NCI-H2029 treated with DMSO at 0.1 percent for 48 hours (cell line): ENCODE measurements at regions not wholly inside any gene's neighbourhood (a gene's known extent, or its start where the extent isn't known, plus 50 kb on each side); places are given as distances from the start of the nearest gene placed in this dataset.

Experiments
- DNase-seq: peaks from one replicate; lab custom pipeline; 2025; lab: John Stamatoyannopoulos, UW

- DNase-seq, result no peak
These were observed 269.8 kb upstream of the HDAC4 start for GRCh38 chr2:239670463-239671120.

DNA sequence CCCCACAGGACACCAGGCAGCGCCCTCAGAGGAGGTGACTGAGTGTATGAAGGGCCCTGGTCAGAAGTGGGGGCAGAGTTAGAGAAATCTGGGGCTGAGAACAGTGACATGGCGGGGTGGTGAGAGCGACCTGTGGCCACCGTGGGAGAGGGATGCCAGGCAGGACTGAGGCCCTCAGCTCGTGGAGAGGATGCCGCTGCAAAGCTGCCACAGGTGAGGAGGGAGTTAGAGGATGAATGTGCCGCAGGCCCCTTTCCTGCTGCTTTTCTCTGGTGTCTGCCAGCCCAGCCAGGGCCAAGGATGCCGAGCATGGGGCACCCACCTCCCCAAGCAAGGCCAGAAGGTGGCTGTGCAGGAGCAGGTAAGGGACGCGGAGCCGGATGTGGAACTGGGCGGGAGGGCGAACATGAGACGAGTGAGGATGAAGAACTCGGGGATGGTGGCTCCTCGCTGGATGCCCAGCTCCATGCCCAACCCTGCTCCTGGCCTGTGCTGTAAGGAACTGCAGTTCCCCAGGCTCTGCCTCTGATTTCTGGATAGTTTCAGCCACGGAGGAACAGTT is 269.2 kb upstream of the HDAC4 start:
- no peak for DNase-seq

DNA sequence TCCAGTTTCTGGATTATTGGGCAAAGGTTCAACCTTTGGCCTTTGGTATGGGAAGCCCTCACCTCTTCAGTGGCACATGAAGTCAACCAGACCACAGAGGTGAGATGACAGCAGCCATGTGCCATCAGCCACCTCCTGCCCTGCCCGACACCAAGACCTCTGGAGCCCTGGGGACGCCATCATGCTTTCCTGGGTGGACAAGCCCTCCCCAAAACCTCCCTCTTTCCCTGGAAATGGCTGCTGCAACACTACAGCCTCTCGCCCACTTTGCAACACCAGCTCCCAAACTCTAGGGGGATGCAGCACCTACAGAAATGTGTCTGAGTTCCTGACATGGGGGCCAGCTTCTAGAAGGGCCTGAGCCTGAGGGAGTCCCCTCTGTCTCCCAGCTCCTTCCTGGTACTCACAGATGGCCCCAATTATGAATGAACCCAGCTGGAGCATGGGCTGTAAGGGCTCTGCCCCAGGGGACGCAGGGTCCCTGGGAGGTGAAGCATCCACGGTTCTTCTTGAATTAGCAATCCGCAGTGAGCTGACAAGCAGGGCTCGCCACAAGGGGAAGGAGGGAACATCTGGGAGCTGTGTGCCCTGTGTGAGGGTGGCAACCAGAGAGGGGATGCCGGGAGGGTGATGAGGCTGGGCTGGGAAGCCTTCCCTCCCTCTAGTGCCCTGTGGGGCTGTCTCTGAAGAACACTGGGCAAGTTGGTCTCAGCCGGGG is 268.5 kb upstream of the HDAC4 start:
- DNase-seq, result no peak

GRCh38 chr2:239668651-239669050 is 267.8 kb upstream of the HDAC4 start:
- no peak for DNase-seq

DNA sequence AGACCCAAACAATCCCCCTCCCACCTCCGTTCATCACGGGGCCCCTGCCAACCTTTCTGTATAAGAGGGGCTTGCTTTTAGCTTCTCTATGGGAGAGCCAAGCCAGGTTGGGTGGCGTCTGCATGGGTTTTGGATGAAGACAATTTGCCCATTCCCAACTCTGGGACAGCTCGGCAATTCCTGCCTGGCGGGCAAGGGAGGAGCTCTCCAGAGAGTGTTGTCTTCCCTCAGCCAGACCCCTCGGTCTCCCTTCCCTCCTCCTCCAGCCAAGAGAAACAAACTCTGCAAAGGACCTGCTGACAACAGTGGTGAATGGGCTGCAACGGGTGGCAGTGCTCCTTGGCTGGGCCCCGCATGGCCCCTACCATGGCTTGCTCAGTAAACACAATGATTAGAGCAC is 267.2 kb upstream of the HDAC4 start:
- no peak for DNase-seq

- no peak for DNase-seq
These were observed 266.7 kb upstream of the HDAC4 start for GRCh38 chr2:239667431-239667985.

DNA sequence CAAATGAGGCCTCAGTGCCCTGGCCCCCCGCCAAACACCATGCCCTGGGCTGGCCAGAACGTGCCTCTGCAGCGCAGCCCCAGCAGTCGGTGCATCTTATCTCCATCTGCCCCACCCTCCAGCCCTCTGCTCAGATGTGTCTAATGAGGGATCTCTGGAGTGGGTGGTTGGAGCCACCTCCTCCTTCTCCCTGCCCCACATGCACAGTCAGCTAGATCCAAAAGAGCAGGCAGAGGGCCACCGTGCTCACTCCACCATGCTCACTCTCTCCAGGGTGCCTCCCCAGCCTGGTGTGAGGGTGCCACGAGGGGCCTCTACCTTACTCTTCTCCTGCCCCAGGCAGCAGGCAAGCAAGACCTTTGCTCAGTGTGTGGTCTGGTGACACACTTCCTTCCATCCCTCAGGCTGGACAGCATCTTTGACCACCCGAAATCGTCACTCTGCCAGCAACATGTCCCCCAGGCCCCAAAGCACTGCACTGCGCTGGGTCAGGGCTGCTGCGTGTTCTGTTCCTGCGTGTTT is 266.1 kb upstream of the HDAC4 start:
- no peak for DNase-seq

- DNase-seq, result no peak
These were observed 265.4 kb upstream of the HDAC4 start for GRCh38 chr2:239666053-239666854.

DNA sequence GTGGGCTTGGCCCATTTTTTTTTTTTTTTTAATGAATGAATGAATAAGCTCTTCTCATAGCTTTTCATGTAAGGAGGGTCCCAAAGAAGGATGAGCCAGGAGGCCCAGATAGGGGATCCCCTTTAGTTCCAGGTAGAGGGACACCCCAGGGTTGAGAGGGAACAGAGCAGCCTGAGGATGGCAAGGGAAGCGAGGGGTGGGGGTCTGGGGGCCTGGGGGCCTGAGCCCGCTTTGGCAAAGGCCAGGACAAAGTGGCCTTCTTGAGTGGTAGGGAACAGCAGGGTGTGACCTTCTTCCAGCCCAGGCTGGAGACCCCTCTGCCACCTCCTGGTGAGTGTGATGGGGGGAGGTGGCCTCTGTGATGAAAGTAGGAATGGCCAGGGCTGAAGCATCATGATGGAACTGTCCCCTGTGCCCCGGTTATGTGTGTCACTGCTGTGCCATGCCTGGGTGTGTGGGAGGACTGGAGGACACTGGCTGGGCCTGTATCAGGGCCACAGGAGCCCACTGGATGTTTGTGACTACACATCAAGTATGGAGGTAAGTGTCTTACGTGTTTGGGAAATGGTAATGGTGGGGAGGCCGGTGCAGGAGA is 263.5 kb upstream of the HDAC4 start:
- no peak for DNase-seq

DNA sequence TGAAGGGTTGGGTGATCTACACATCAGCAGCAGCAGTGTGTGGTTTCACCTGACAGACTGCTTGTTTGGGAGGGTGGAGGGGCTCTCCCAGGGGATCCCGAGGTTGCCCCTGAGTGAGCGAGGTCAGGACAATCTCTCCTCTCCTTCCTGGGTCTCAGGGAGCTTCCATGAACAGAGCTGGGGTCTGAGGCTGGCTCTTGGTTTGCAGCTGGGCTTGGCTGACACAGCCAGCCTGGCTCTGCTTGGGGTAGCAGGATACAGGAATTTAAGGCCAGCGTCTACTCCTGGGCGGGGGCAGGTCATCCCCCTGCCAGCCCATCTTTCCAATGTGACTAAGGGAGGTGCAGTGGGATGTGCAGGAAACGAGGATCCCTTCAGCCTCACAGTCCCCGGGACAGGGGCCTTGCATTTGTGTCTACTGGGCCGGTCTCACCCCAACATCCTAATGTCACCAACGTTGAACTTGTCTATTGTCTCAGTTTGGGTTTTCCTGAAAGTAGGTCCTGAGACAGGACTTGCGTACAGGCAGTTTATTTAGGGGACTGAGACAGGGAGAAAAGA is 262.6 kb upstream of the HDAC4 start:
- DNase-seq, result no peak

DNA sequence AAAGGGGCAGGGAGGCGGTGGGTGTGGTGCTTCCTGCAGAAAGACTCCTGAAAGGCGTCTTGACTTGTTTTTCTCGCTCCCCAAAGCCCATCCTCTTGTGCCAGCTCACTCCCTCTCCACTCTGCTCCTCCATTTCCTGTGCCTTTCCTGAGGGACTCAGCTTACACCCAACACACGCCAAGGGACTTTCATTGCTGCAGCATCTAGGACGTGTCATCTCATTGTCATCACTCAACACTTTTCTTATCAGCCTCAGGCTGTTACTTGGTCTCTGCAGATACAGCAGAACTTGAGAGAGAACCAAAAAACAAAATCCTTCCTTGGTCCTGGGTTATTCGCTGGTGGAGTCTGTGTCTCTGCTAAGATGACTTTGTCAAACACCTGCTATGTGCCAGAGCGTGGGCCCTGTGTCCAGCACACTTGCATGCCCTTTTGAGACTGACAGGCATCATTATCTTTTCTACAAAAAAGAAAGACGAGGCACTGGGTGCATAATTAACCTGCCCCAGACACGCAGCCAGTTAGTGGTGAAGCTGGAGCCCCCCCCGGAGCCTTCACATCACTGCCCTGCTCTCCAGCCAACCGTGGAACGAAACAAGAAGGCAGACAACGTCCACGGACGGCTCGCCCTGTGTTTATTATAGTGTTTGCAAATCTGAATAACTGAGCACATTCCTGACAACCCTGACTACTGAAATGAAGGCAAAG is 261.7 kb upstream of the HDAC4 start:
- no peak for DNase-seq

DNA sequence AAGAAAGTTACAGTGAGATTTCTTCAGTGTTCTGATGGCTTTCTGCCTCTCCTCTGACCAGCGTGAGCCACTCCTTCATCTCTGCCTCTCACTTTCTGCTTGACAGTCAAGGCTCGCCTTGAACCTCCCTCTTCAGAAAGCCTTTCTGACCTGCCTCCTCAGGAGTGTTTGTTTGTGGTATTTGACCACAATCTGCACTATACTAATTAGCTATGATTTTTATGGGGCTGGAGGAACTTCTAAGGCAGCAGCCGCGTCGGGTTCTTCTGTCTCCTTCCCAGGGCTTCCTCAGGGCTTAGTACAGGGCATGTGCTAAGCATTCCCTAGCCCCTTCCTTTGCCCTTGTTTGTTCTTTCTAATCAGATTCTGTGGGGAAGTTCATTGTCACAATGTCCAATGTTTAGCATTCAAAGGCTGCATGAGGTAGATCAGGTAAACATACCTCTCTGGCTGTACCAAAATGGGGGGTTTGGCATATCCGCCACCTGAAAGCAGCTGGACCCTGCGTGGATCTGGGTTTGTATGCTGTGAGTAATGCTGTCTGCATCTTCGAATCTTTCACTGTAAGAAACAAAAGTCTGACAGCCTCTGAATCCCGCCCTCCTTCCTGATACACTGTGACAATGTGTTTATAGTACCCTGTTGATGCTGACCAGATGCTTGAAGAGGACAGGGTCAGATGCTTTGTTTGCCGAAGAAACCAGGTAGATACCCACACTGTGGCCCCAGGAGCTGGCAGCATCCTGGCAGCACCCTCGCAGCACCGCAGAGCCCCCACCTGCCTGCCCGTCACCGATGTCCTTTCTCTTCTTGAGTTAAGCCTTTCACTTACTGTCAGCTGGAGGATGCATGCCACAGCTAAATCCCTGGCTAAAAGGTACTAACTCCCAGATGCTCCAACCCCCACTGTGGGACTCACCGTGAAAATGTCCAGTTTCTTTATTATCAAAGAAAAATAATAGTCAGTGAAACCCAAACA is 260.8 kb upstream of the HDAC4 start:
- DNase-seq, result no peak

DNA sequence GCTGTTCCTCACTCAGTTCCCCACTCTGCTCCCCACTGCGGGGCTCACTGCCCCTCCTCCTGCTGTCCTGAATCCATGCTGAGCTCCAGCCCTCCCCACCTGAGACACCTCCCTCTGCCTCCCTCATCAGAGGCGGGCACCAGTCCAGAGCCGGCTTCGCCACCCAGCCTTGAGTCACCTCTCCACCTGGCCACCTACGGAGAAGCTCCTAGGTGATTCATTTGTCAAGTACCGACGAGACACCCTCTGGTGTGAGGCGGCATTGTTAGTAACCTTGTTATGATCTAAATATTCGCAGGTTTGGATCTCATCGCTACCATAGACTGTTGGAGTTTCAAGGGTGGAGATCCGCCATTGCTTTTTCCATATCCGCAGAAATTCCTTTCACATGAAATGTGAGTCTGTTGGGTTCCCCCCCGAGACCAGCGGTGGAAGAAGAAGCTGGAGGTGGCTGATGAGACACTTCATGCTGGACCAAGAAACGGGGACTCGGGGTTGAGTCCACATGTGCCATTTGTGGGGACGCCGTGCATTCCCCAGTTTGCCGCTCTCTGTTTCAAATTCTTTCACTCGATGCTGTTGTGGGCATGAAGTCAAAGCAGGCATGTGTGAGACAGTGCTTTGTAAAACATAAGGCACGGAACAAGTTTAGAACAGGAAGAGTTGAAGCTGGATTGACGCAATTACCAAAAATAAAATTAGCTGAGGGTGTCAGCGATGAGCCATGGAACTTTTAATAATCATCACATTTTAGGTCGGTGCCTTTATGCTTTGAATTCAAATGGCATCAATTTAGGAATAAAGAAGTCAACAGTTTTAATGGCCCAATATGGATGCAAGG is 259.8 kb upstream of the HDAC4 start:
- DNase-seq, result peak; percentile 27

GRCh38 chr2:239657992-239658391 is 257.2 kb upstream of the HDAC4 start:
- DNase-seq, result no peak

GRCh38 chr2:239657236-239657635 is 256.4 kb upstream of the HDAC4 start:
- no peak for DNase-seq

- DNase-seq, result no peak
These were observed 253.4 kb upstream of the HDAC4 start for GRCh38 chr2:239654266-239654665.

DNA sequence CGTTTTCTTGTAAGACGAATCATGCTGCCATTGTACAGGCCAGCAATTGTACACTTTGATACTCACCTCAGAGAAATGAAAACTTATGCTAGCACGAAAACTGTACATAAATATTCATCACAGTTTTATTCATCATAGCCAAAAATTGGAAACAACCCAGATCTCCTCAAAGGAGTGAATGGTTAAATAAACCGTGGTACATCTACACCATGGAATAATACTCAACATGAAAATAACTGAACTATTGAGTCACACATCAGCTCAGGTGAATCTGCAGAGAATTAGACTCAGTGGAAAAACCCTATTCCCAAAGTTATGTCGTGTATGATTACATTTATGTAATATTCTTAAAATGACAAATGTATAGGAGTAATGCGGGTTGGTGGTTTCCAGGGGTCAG is 251.0 kb upstream of the HDAC4 start:
- DNase-seq, result no peak

DNA sequence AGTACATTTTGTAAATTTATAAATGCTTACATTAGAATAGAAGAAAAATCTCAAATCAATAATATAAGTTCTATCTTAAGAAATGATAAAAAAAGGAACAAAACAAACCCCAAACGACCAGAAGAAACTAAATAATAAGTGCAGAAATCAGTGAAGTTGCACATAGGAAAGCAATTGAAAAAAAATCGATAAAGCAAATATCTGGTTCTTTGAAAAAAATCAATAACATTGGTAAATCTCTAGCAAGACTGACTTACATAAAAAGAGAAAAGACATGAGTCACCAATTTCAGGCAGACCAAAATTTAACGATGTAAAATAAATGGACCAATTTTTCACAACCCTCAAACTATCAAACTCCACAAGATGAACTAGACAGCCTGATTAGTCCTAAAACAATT is 249.9 kb upstream of the HDAC4 start:
- DNase-seq, result no peak

DNA sequence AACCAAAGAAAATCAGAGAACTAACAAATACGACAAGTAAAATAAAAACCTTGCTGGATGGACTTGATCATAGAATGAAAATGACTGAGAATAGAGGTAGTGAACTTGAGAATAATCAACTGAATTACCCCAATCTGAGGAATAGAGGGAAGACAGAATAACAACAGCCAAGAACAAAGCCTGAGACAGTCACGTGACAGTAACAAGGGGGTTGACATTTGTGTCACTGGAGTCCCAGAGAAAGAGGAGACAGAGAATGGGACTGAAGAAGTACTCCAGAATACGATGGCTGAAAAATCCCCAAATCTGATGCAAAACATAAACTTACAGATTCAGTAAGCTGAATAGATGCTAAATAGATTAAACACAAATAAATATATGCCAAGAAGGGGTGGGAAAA is 248.5 kb upstream of the HDAC4 start:
- no peak for DNase-seq
